Ovary (tissue), 7 donors: ENCODE measurements at regions not wholly inside any gene's neighbourhood (a gene's known extent, or its start where the extent isn't known, plus 50 kb on each side); places are given as distances from the start of the nearest gene placed in this dataset.

ENCODE experiments used
- DNase-seq, 5 donors: peaks; one replicate each; pipeline ENCODE4 v3.0.0-alpha.2; 2019 to 2020
- H3K27ac ChIP-seq, 2 donors: fragments of 200-600 bp; one replicate each; pipeline versions ENCODE4 v1.5.1 to v1.8.0; 2019 to 2022
- H3K27me3 ChIP-seq: fragments of 200-600 bp; one replicate; pipeline ENCODE4 v1.8.0; 2022
- H3K36me3 ChIP-seq: fragments of 200-600 bp; sonication (generic); one replicate; pipeline ENCODE4 v1.5.1; 2019
- H3K4me1 ChIP-seq: one replicate; pipeline ENCODE4 v1.8.1; 2013; ENCODE audit warnings: mild to moderate bottlenecking, moderate library complexity; ENCODE audit not compliant: insufficient read depth
- H3K4me3 ChIP-seq: fragments of 200-600 bp; sonication (generic); one replicate; pipeline ENCODE4 v1.5.1; 2017
- H3K9me3 ChIP-seq, 2 donors: fragments of 200-600 bp in 1 of 2; sonication (generic) in 1 of 2; one replicate each; pipeline versions ENCODE4 v1.5.1 to v1.8.1; 2013 to 2019; ENCODE audit warnings: mild to moderate bottlenecking in 1 of 2, moderate library complexity in 1 of 2
- EP300 ChIP-seq: sonication (generic); formaldehyde crosslinking; IDR thresholded peaks from one replicate; pipeline ENCODE4 v1.6.1; 2017; ENCODE audit warnings: antibody characterized with exemption
- POLR2A ChIP-seq: fragments of 450-650 bp; IDR thresholded peaks from one replicate; pipeline ENCODE4 v1.6.1; 2017; ENCODE audit warnings: antibody characterized with exemption, mild to moderate bottlenecking, moderate library complexity
- WGBS, 3 donors: extraction: QIAGEN DNeasy Blood & Tissue Kit in 1 of 3; methylation state at CpG; one replicate each; pipeline versions ENCODE4 v1.1.5 to v1.1.7; 2013 to 2017; 5-methylcytosine and 5-hydroxymethylcytosine counted together
- intact Hi-C, 4 donors: fragments of 100-400 bp; cut with DNase I; formaldehyde crosslinking; loops; one replicate each; pipeline versions ENCODE4 v1.11.0 to v1.15.1; 2022 to 2023
- TF ChIP-seq, protein P1 (sequence below), 3 donors: fragments of 450-650 bp in 2 of 3; fragments of 200-600 bp in 1 of 3; IDR thresholded peaks; one replicate each; pipeline versions ENCODE4 v1.5.1 to v1.8.0; 2016 to 2022; ENCODE audit warnings: antibody characterized with exemption in 3 of 3, mild to moderate bottlenecking in 1 of 3
- donor health status: DM: no; HTN: no; CAD: no; lungs with moderate emphysema.
- donor health status: DM: no; HTN: no; CAD: no.
- donor health status: Bipolar disorder and iron deficiency.
- donor health status: DM: no; HTN: no; CAD: no.
- donor health status: DM: yes; HTN: yes; CAD: no.

DNA sequence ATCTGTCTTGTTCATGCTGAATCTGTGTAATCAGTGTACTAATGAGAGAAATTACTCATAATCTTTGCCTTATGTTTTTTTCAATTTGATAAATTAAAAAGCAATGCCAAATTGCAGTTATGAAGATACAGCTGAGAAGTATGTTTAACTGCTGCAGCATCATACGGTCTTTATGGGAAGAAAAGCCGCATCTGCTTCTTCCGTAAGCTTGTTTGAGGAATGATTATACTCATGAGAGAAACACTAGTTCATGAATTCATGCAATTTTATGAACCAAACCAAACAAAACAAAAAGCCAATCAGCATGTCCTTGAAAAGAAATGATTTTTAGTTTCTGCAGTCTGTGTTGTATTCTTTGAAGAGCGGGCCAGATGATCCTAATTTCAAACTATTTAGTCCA, 275.9 kb upstream of the ARHGEF26 start:
- Histone ChIP-seq H3K9me3 (no peaks in the 10 kb centered on the region), H3K27ac (no peak overlapping the region), H3K27me3 (no peaks in the 10 kb centered on the region), H3K4me1 (no peaks in the 10 kb centered on the region), H3K4me3 (no peak overlapping the region), H3K36me3 (no peaks in the 10 kb centered on the region)
- intact Hi-C loops: no loop called here
- DNase-seq: no peak
- TF ChIP-seq, protein P1, sequence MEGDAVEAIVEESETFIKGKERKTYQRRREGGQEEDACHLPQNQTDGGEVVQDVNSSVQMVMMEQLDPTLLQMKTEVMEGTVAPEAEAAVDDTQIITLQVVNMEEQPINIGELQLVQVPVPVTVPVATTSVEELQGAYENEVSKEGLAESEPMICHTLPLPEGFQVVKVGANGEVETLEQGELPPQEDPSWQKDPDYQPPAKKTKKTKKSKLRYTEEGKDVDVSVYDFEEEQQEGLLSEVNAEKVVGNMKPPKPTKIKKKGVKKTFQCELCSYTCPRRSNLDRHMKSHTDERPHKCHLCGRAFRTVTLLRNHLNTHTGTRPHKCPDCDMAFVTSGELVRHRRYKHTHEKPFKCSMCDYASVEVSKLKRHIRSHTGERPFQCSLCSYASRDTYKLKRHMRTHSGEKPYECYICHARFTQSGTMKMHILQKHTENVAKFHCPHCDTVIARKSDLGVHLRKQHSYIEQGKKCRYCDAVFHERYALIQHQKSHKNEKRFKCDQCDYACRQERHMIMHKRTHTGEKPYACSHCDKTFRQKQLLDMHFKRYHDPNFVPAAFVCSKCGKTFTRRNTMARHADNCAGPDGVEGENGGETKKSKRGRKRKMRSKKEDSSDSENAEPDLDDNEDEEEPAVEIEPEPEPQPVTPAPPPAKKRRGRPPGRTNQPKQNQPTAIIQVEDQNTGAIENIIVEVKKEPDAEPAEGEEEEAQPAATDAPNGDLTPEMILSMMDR (IDR thresholded peaks at IDR 0.05): no peak
- no peak for TF ChIP-seq EP300
- no peak for TF ChIP-seq POLR2A
- 10 to 37% (median 11%) methylated on average over 4 of the region's 4 CpGs for WGBS, 3 donors

DNA sequence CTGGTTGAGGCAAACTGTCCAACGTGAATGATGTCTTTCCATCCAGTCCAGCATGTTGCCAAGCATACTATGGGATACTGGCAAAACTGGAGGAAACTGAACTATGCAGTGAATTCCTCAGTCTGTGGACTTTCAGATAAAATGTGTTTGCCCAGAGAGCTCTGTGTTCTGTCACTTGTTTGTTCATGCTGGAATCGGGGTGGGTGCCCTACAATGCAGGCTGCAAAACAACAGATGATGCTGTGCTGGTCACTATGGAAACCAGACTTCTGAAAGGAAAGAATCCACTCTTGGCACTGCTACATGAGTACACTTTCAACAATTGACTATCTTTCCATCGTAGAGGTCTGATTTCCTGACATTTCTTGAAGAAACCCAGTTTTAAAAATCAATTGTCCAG, 272.5 kb upstream of the ARHGEF26 start:
- no peaks in the 10 kb centered on the region for H3K4me1 ChIP-seq
- intact Hi-C loops: no loop called here
- no peak overlapping the region for H3K4me3 ChIP-seq
- no peaks in the 10 kb centered on the region for H3K27me3 ChIP-seq
- H3K36me3 ChIP-seq: no peaks in the 10 kb centered on the region
- no peak for TF ChIP-seq EP300
- no peak for TF ChIP-seq POLR2A
- TF ChIP-seq, protein P1 (IDR thresholded peaks at IDR 0.05): no peak
- WGBS, 3 donors: 53 to 67% (median 54%) methylated on average over 3 of the region's 3 CpGs
- no peak for DNase-seq
- no peak overlapping the region for H3K27ac ChIP-seq
- no peaks in the 10 kb centered on the region for H3K9me3 ChIP-seq

DNA sequence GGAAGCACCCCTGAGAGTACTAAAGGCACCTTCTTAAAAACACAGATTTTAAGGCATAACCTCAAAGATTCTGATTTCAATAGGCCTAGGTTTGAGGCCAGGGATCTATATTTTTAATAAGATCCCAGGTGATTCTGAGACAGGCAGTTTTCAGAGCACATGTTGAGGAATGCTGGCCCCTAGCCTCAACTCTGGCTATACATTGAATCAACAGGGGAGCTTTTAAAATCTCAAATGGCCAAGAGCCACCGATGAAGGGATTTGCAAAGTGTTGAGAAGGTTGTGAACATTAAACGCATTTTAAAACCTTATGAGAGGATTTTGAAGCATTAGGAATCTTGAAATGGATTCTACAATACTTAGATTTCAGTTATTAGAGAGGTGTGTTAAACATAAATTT, 268.8 kb upstream of the ARHGEF26 start:
- no peaks in the 10 kb centered on the region for H3K27me3 ChIP-seq
- no peak overlapping the region for H3K4me3 ChIP-seq
- TF ChIP-seq, protein P1 (IDR thresholded peaks at IDR 0.05): no peak
- TF ChIP-seq POLR2A (no peak), EP300 (no peak)
- no peak overlapping the region for H3K27ac ChIP-seq
- H3K4me1 ChIP-seq: no peaks in the 10 kb centered on the region
- WGBS, 3 donors: 66 to 72% (median 67%) methylated on average over 2 of the region's 2 CpGs
- intact Hi-C loops: no loop called here
- DNase-seq: no peak
- H3K36me3 ChIP-seq: no peaks in the 10 kb centered on the region
- no peaks in the 10 kb centered on the region for H3K9me3 ChIP-seq

DNA sequence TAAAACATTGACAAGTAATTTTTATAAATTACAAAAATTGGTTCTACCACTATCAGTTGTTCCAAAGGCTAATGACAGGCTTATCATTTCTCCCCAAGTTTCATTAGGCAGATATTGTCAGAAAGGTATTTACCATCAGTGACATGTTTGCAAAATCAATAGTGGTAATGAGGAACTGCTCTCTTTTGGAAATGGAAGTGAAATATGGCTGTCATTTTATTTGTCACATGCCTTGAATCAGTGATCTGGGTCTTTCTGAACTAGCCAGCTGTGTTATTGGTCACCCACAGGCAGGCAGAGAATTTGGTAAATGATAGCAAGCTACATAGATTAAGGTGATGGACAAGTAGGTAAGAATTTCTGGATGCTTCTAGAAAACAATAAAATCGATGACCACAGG, 268.0 kb upstream of the ARHGEF26 start:
- 85 to 92% (median 92%) methylated on average over 1 of the region's 1 CpG for WGBS, 3 donors
- no peak for DNase-seq
- Histone ChIP-seq H3K4me3 (no peak overlapping the region), H3K27me3 (no peaks in the 10 kb centered on the region), H3K27ac (no peak overlapping the region), H3K4me1 (no peaks in the 10 kb centered on the region), H3K9me3 (no peaks in the 10 kb centered on the region), H3K36me3 (no peaks in the 10 kb centered on the region)
- intact Hi-C loops: no loop called here
- TF ChIP-seq, protein P1 (IDR thresholded peaks at IDR 0.05): no peak
- TF ChIP-seq EP300: no peak
- no peak for TF ChIP-seq POLR2A

DNA sequence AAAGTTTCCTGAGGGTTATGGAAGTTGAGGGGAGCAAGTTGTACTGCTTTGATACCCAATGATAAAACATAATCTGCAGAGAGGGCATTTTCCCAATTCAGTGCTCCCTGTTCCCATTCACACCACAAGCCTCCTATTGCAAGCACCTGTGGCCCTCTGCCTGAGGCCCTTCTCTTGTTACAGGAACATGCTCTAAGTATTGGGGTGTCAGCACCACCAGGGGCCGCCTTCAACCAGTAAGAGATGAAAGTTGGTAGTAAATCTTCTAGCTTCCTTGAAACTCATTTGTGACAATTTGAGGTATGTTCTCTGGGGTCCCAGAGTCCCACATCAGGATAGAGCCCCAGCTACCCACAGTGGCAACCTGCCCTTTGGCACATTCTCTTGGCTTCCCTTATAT, 265.4 kb upstream of the ARHGEF26 start:
- DNase-seq: no peak
- H3K27me3 ChIP-seq: no peaks in the 10 kb centered on the region
- H3K4me3 ChIP-seq: no peak overlapping the region
- TF ChIP-seq, protein P1 (IDR thresholded peaks at IDR 0.05): no peak
- TF ChIP-seq POLR2A: no peak
- no peak for TF ChIP-seq EP300
- 87 to 98% (median 88%) methylated on average over 1 of the region's 1 CpG for WGBS, 3 donors
- H3K9me3 ChIP-seq: no peaks in the 10 kb centered on the region
- H3K27ac ChIP-seq: no peak overlapping the region
- no peaks in the 10 kb centered on the region for H3K36me3 ChIP-seq
- no peaks in the 10 kb centered on the region for H3K4me1 ChIP-seq
- intact Hi-C loops: no loop called here
